NT2/D1 (cell line): ENCODE measurements at regions not wholly inside any gene's neighbourhood (a gene's known extent, or its start where the extent isn't known, plus 50 kb on each side); places are given as distances from the start of the nearest gene placed in this dataset.

Source experiments
- SUZ12 ChIP-seq: IDR thresholded peaks from 2 replicates; pipeline ENCODE4 v1.6.1; 2011; ENCODE audit not compliant: insufficient read length, insufficient read depth; ENCODE audit errors: extremely low read depth
- YY1 ChIP-seq: IDR thresholded peaks from 2 replicates; pipeline ENCODE4 v1.6.1; 2011; ENCODE audit not compliant: insufficient read length, insufficient read depth
- ZNF274 ChIP-seq: IDR thresholded peaks from 2 replicates; pipeline ENCODE4 v1.6.1; 2011; ENCODE audit warnings: mild to moderate bottlenecking, low read depth, low read length

- TF ChIP-seq YY1 (no peak), SUZ12 (no peak), ZNF274 (no peak)
These were observed 522.8 kb downstream of the GLUD2 start for GRCh38 chrX:121570072-121570841.
